ENCODE measurements at regions not wholly inside any gene's neighbourhood (a gene's known extent, or its start where the extent isn't known, plus 50 kb on each side); places are given as distances from the start of the nearest gene placed in this dataset.

DNA sequence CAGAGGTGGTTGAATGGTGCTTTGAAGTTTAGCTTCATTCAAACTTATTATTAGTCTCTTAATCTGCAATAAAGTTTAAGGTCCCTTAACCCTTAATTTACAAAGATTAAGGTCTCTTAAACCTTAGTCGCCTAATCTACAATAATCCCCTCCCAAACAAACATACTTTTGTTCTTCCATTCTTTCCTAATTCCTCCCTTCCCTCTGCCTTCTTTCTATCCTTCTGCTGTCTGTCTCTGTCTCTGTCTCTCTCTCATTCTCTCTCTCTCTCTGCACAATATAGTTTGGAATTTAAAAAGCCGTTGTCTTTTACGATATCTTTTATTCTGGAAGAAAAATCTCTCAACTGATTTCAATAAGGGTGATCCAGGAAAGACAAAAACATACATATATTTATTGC is 1096.8 kb upstream of the ATXN8OS start:
- FAIRE-seq (no peak), ATAC-seq (no peak), DNase-seq (ENCODE audit: low read depth, low spot score) (no peak)
- no peak for TF ChIP-seq ZBED1 (IDR thresholded peaks at IDR 0.05; ENCODE audit: borderline replicate concordance)
- BruUV-seq (replicated peaks), result no TSS peak
- 42% methylated on average over 3 of the region's 3 CpGs for WGBS (ENCODE audit: insufficient coverage, insufficient replicate concordance, low lambda C conversion rate, missing lambda C conversion rate)
- POLR2A ChIA-PET, result no interaction called here
- in situ Hi-C loops (cut with MboI) (no loop called here), intact Hi-C loops (cut with micrococcal nuclease; ENCODE audit: unreplicated experiment) (no loop called here)
- no peak overlapping the region for H3K27ac ChIP-seq (ENCODE audit: control insufficient read depth, insufficient read depth)
- H3K9ac ChIP-seq (ENCODE audit: control insufficient read depth, insufficient read depth, low read length), result no peak overlapping the region
- H3K27me3 ChIP-seq (replicated peaks in 1 of 2; ENCODE audit: control insufficient read depth in 2 of 2, insufficient read depth in 2 of 2, low read length in 1 of 2), result no peaks in the 10 kb centered on the region
- no peak overlapping the region for H3K4me2 ChIP-seq (ENCODE audit: control insufficient read depth, insufficient read depth)
- no peaks in the 10 kb centered on the region for H3K36me3 ChIP-seq (ENCODE audit: control insufficient read depth in 2 of 2, insufficient read depth in 2 of 2, low read length in 1 of 2)
- no peak overlapping the region for H2AFZ ChIP-seq (ENCODE audit: control insufficient read depth, low read depth, low read length)
- no peaks in the 10 kb centered on the region for H3K79me2 ChIP-seq (ENCODE audit: control insufficient read depth, insufficient read depth, low read length)
- no peaks in the 10 kb centered on the region for H3K9me3 ChIP-seq (replicated peaks; ENCODE audit: control insufficient read depth, insufficient read depth, low read length)
- SMC1A ChIA-PET (ENCODE audit: uncharacterized antibody, unreplicated experiment), result no interaction called here
- no peaks in the 10 kb centered on the region for H3K4me1 ChIP-seq (ENCODE audit: control insufficient read depth, insufficient read depth, low read length)
- H4K20me1 ChIP-seq (ENCODE audit: control insufficient read depth, insufficient read depth), result no peaks in the 10 kb centered on the region
- CTCF ChIA-PET, result interaction anchor here (1.2 kb wide), 1 partner anchor 83 kb away, joined by 3 read pairs; no protein-coding TSS in a partner anchor
- RAD21 ChIA-PET (ENCODE audit: unreplicated experiment), result no interaction called here
- no peak overlapping the region for H3K4me3 ChIP-seq

DNA sequence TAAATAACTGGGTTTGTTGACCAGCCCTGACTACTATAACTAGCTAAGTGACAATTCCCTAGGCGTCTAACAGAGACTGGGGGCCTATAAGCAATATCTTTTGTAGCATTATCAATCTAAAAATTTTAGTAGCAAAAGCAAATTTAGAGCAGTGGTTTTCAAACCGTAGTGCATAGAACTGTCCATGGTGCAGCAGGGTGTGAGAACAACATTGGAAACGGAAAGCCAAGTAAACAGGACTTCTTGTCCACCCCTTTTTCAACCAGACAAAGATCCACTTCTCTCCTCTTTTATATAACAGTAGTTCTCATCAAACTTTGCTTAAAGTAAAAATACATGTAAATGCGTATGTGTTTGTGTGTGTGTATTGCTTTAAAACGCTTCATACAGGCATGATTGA is 1099.1 kb upstream of the ATXN8OS start:
- CTCF ChIA-PET, result no interaction called here
- POLR2A ChIA-PET, result no interaction called here
- 35% methylated on average over 5 of the region's 5 CpGs for WGBS (ENCODE audit: insufficient coverage, insufficient replicate concordance, low lambda C conversion rate, missing lambda C conversion rate)
- H3K79me2 ChIP-seq (ENCODE audit: control insufficient read depth, insufficient read depth, low read length), result no peaks in the 10 kb centered on the region
- H3K36me3 ChIP-seq (ENCODE audit: control insufficient read depth in 2 of 2, insufficient read depth in 2 of 2, low read length in 1 of 2), result no peaks in the 10 kb centered on the region
- no peak for FAIRE-seq
- no peak overlapping the region for H3K27ac ChIP-seq (ENCODE audit: control insufficient read depth, insufficient read depth)
- RAD21 ChIA-PET (ENCODE audit: unreplicated experiment), result no interaction called here
- TF ChIP-seq SMC3 (IDR thresholded peaks at IDR 0.05; ENCODE audit: borderline replicate concordance, low read length) (no peak), BRCA1 (IDR thresholded peaks at IDR 0.05; ENCODE audit: low read depth, low read length) (no peak), TCF12 (IDR thresholded peaks at IDR 0.05; ENCODE audit: low read depth, low read length) (no peak), ZNF622 (IDR thresholded peaks at IDR 0.05) (no peak), ATF3 (IDR thresholded peaks at IDR 0.05; ENCODE audit: borderline replicate concordance, extremely low read depth, low read depth, low read length) (no peak), ZNF274 (IDR thresholded peaks at IDR 0.05; ENCODE audit: insufficient read depth, insufficient read length) (no peak), ATF7 (IDR thresholded peaks at IDR 0.05; ENCODE audit: low read depth) (no peak)
- TF ChIP-seq, protein P1, sequence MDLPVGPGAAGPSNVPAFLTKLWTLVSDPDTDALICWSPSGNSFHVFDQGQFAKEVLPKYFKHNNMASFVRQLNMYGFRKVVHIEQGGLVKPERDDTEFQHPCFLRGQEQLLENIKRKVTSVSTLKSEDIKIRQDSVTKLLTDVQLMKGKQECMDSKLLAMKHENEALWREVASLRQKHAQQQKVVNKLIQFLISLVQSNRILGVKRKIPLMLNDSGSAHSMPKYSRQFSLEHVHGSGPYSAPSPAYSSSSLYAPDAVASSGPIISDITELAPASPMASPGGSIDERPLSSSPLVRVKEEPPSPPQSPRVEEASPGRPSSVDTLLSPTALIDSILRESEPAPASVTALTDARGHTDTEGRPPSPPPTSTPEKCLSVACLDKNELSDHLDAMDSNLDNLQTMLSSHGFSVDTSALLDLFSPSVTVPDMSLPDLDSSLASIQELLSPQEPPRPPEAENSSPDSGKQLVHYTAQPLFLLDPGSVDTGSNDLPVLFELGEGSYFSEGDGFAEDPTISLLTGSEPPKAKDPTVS (IDR thresholded peaks at IDR 0.05; ENCODE audit: low read depth, low read length), result no peak
- in situ Hi-C loops (cut with MboI), result no loop called here
- H3K4me2 ChIP-seq (ENCODE audit: control insufficient read depth, insufficient read depth), result no peak overlapping the region
- SMC1A ChIA-PET (ENCODE audit: uncharacterized antibody, unreplicated experiment), result interaction anchor here (0.7 kb wide), 1 partner anchor 591 kb away, joined by 3 read pairs; no protein-coding TSS in a partner anchor
- ATAC-seq, result no peak
- H3K9ac ChIP-seq (ENCODE audit: control insufficient read depth, insufficient read depth, low read length), result no peak overlapping the region
- intact Hi-C loops (cut with micrococcal nuclease; ENCODE audit: unreplicated experiment), result no loop called here
- no peaks in the 10 kb centered on the region for H3K27me3 ChIP-seq (replicated peaks in 1 of 2; ENCODE audit: control insufficient read depth in 2 of 2, insufficient read depth in 2 of 2, low read length in 1 of 2)
- no peak for DNase-seq (ENCODE audit: low read depth, low spot score)
- H3K4me3 ChIP-seq, result no peak overlapping the region
- H2AFZ ChIP-seq (ENCODE audit: control insufficient read depth, low read depth, low read length), result no peak overlapping the region
- no peaks in the 10 kb centered on the region for H4K20me1 ChIP-seq (ENCODE audit: control insufficient read depth, insufficient read depth)
- no TSS peak for BruUV-seq (replicated peaks)
- H3K9me3 ChIP-seq (replicated peaks; ENCODE audit: control insufficient read depth, insufficient read depth, low read length), result no peaks in the 10 kb centered on the region
- no peaks in the 10 kb centered on the region for H3K4me1 ChIP-seq (ENCODE audit: control insufficient read depth, insufficient read depth, low read length)
